HG02885 (cell line): ENCODE measurements at regions not wholly inside any gene's neighbourhood (a gene's known extent, or its start where the extent isn't known, plus 50 kb on each side); places are given as distances from the start of the nearest gene placed in this dataset.
"Not testable (repeated sequence)": the region's sequence is repeated elsewhere in the genome, so short reads cannot be mapped to it uniquely, and the experiment has no call there.

ENCODE experiments used
- ATAC-seq: cut with Tn5 transposase; IDR thresholded peaks from one replicate; pipeline ENCODE4 v1.9.1; 2021; ENCODE audit warnings: mild to moderate bottlenecking; ENCODE audit not compliant: unreplicated experiment, poor library complexity

DNA sequence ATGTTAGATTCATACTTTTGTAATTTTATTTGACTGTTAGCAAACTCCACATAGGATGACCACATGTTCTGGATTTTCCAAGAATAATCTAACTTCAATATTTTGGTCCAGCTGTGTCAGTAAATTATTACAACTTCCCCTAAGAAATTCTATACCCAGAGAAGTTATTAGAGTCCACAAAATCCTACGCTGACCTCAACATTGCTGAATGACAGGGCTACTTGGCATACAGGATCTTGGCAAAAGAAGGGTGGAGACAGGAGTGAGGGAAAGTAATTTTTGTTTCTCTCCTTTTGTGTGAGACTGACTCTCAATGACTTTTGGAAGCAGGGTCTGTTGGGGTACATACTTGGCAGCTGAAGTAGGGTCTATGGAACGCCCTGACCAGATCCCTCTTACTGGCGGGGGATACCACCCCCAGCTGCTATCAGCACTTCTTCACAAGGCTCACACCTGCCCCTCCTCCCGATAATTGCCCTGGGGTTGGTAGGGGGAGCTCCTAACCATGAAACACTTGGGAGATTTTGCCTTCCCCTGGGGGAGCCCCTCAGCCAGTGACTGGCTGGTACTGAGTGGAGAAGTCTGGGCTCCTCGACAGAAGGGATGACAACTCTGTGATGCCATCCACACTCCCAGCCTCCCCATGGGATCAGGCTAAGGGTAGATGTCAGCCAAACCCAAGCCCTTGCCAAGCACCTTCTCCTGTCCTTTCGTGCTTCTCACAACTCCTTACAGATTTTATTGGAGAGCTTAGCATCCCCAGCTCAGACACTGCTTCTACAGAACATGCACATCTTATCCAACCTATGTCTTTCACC lies 110.6 kb upstream of the FHL2 start:
- ATAC-seq: no peak

DNA sequence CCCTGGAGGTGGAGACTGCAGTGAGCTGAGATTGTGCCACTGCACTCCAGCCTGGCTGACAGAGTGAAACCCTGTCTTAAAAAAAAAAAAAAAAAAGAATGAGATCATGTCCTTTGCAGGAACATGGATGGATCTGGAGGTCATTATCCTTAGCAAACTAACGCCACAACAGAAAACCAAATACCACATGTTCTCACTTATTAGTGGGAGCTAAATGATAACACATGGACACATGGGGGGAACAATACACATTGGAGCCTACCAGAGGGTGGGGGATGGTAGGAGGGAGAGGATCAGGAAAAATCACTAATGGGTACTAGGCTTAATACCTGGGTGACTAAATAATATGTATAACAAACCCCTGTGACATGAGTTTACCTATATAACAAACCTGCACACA lies 108.0 kb upstream of the FHL2 start:
- ATAC-seq: not testable (repeated sequence)

DNA sequence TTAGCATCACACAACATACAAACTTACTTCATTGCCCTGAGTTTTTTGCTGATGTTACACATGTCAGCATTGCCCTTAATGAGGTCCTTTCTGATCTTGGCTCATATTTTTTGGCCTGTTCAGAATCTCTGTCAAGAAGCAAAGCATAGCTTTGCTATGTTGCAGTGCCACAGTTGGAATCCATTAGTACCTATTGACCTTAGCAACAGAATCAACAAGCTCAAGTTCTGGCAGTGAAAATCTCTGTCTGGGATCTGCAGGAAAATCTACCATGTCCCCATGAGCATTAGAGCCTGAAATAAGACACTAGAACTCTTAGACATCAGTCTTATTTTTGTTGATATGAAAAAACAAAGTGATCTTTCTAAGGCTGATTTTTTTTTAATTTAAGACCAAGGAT lies 105.6 kb upstream of the FHL2 start:
- ATAC-seq: no peak

DNA sequence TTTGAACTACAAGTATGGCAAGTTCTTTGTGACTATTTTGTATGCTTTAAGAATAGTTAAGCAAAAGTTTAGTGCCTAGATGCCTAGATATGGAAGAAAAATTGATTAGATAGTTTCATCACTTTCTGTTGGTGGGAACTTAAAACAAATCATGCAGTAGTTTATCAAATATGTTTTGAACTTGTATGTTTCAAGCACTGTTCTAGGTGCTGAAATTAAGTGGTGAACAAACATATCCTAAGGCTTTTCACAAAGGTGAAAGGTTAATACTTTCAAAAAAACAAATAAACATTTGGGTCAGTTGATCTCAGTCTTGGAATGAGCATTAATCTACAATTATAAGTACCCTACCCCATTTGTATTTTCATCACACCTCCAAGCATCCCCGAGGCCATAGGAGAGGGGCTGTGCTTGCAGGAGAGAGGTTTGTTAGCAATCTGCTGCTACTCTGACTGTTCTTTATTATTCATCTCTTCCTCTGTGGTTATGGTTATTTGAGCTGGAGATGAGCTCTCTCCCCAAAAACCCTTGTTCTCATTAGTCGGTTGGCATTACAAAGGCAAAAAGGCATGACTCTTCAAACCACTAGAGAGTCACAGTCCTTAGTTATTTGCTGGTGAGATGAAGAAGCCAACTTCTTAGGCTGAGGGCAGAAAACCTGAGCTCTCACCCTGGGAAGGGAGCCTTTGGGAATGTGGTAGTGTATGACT lies 103.9 kb upstream of the FHL2 start:
- ATAC-seq: no peak

DNA sequence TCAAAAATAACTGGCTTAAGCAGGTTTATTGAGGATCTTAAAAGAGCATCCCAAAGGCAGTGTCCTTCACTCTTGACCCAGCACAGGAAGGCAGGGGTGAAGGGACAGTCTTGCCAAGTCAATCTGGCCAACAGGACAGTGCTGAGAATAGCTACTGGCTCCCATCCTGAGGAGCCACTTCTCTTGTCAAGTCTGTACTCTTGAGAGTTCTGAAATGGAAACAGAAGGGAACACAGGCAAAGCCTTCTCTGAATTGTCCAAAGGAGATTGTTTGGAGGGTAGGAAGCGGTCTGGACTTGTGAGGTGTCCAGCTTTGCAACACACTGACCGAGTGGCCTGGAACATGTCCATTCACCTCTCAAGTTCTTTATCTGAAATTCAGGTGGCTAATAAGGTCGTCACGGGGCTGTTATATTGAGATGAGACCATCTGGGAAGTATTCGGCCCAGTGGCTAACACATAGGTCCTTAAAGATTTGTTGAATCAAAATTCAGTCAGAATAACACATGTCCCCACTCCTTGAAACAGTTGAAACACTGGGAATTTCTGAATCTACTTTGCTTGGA lies 99.5 kb upstream of the FHL2 start:
- no peak for ATAC-seq

DNA sequence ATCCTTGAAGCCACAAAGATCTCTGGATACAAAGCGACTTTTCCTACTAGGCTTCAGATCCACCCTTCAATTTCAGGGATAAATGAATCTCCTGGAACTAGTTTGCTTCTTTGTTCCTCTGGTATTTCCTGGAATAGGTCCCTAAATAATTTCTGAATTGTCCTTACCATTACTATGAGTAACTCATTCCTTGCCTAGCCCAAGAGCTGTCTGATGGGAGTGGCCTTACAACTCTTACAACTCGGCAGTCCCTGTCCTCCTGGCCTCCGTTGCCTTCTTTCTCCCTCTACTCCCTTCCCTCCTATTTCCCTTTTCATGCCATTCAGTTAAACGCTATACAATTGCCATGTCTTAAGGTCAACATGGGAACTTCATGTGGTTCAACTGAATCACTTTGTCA lies 98.2 kb upstream of the FHL2 start:
- no peak for ATAC-seq

DNA sequence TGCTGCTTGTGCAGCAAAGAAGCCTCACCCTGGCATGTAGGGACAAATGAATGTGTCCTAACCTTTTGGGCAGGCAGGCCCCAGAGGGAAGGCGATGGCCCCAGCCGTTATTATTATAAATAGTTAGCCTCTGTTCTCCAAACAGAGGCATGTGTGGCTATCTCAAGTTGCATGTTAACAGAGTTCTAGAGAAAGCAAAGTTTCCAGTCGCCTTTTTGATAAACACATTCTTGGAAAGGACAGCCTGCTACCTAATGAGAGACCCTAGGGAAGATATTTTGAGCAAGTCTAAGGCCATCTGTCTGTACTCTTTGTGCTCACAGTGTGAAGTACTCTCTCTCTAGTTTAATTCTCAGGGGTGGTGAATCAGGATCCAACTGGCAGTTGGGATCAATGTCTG lies 97.4 kb upstream of the FHL2 start:
- ATAC-seq: no peak

DNA sequence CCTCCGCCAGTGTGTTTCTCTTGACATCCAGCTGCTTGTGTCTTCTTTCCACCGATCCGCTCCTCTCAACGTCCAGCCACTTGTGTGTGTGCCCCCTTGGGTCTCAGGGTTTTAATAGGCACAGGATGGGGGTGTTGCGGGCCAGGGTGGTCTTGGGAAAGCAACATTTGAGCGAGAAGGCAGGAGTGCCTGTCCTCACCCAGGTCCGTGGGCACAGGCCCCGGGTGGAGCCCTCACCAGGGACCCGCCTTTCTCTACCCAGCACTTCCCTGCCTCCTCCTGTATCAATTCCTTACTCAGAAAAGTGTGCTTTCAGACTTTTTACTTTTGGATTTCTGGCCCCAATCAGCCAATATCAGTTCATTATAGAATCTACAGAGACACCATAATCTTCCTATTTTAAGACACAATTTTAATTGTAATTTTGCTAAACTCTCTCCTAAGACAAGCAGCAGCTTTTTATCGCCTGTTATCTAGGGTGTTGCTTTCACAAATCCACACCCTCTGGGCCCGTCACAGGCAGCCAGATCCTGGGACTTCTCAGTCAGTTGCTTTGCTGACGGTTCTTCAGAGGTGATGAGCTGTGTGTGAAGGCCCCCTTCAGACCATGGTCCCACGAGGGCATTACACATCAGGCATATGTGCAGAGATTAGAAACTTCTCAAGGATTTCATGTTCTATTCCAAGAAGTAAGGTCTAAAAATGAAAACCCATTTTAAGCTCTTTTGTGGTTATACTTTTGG lies 96.0 kb upstream of the FHL2 start:
- ATAC-seq: no peak

DNA sequence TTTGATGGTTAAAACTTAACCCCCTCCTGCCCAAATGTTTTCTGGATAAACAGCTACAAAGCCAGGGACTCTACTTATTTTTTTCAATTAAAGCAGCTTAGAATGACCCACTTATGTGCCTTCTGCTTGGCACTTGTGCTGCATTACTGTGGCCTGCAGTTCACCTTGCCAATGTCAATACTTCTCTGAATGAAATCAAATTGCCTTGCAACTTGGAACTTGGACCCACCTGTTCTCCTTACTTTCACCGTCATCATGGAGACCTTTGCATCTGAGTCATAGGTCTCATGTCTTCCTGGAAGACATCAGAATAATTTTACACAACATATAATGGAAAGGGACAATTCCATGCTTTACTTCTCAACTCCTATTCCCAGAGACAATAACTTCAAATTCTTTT lies 92.1 kb upstream of the FHL2 start:
- no peak for ATAC-seq

DNA sequence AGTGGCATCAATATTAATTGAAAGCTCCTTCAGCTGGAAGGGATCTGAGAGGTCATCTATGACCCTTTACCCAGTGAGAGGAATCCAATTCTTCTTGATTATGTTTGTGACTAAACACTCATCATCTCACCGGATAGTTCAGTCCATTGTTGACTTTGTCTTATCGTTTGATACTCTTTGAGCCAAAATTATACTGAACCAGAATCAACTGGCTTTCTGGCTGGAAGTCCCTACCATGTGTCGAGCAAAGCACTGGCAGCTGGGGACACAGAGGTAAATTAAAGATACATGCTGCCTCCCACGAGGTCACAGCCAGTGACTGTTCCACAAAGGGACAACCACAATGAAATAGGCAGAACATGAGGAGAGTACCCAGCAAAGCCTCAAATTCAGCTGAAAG lies 91.4 kb upstream of the FHL2 start:
- no peak for ATAC-seq

DNA sequence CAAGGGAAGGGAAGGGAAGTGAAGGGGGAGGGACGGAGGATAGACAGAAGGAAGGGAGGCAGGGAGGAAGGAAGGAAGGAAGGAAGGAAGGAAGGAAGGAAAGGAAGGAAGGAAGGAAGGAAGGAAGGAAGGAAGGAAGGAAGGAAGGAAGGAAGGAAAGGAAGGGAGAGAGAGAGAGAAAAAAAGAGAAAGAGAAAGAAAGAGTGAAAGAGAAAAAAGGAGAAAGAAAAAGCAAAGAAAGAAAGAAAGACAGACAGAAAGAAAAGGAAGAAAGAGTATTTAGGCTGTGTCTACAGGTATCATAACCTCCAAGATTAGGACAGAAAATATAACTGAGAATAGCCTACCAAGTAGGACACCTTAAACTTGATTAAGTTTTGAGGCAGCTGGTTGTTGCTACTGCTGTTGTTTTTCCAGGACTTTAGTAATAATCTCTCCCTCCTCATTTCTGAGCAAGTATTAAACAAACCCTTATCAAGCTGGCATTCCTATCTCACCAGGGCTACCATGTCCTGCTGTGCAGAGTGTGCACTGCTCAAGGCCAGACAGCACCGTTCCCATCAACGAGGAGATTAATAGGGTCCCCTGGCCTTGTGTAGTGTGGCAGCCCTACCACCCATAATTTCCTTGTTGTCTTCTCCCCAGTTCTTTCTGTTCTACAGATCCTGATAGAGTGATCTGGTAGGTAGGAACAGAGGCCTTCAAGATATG lies 90.5 kb upstream of the FHL2 start:
- ATAC-seq: no peak

DNA sequence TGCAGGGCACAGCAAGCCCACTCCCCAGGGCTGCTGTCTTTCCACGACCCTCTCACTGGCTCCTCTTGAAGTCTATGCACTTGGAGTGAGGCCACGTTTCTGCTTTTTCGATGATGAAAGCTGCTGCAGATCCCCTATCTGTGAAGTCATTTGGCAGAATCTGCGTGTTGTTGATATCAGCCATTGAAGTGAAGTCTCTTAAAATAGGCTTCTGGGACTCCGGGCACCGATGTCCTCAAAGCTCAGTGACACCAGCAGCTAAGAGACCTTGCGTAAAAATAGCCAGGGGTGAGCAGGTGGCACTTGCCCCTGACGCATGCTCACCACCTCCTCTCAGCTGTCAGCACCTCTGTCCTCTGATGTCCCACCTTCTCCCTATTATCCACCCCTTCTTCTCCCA lies 89.4 kb upstream of the FHL2 start:
- no peak for ATAC-seq

DNA sequence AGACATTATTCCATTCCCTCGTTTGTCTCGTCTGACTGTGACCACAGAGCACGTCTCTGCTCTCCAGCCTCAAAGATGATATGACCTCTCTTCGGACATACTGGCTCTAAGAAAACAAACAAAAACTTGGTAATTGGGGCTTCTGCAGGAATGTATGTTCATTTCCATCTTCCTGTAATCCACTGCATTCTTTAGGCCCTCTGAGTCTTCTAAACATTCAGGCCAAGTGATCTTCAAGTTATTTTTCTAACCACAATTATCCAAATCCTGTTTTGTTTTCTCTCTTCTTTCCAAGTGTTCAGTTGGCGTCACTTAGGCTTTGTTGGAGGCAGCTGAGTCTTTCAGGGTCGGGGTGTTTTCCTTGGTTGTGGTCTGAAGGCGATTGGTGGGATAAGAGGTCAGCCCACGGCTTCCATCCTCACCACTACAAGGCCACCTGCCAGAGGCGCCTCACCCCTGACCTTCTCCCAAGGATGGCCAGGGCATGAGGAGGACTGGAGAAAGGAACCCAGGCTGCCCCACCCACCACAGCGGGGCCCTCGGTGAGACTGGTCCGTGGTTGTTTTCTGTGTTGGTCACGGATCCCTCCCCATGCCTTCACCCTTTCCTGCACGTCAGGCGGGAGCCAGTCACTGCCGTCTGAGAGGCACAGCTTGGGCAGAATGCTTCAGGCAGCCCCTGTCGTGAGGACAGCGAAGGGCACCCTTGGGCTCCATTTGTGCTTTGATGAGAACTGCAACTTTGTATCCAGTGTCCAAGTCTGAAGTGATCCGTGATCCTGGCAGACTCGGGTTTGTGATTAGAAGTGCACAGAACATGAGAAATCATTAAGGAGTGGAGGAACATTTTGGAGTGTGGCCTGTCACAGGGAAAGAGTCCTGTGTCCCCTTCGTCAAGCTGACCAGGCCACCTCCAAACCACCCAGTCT lies 88.6 kb upstream of the FHL2 start:
- no peak for ATAC-seq

DNA sequence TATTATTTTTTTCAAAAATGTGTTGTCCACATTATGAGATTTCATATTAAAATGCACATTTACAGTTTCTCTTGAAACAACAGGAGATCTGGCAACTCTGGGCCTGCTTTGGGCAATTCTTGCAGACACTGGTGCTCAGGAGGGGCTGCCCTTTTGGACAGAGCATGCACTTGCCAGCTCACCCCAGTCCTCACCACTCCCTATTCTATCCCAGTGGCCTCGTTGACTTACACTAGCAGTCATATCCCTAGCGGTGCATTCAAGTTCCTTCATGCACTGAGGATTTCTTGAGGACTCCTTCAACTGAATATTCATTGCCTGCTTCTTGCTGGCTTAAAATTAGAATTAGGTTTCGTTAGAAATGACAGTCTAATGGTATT lies 87.9 kb upstream of the FHL2 start:
- ATAC-seq: no peak

DNA sequence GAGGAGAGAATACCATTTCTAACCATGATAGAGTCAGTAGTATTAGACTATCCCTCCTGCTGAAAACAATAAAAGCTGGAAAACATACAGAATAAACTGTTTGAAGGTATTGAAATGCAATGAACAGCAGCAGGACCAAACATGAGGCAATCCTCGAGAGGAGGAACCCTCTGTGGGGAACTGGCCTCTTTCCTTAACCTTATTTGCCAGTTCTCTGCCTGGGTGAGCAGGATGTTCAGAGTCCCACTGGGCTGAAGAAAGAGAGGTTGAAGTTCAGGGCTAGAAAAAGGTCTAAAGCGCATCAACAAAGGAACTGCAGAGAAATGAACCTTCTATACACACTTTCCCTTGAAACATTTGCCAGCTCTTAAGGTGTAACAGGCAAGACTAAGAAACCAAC lies 79.8 kb upstream of the FHL2 start:
- no peak for ATAC-seq

DNA sequence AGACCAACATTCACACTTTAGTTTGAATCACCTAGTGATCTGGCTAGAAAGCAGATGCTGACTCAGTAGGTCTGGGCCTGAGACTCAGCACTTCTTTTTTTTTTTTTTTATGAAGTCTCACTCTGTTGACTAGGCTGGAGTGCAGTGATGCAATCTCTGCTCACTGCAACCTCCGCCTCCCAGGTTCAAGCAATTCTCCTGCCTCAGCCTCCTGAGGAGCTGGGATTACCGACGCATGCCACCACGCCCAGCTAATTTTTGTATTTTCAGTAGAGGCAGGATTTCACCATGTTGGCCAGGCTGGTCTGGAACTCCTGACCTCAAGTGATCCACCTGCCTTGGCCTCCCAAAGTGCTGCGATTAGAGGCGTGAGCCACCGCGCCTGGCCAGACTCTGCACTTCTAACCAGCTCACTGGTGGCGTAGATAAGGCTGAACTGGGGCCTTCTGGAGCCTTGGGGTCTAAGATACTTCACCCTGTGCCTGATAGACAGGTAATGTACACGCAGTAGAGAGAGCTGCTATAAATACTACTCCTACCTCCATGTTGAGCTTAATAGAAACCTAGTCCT lies 78.3 kb upstream of the FHL2 start:
- not testable (repeated sequence) for ATAC-seq

DNA sequence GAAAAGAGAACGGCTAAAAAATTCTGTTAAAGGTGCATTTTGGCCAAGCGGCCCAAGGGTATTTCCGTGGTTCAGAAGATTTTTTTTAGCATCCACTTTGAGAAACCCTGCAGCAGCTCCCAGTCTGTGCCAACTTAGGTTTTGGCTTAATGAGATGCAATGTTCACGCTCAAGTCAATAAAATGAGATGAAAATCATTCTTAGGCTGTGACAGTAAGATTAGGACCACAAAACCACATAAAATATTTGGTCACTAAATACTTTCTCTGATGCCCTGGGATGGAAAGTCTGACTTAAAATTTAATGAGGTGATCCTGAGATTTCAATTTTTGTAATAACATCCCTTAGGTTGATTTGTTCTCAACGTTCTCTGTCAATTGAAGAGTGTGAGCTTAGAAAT lies 74.2 kb upstream of the FHL2 start:
- no peak for ATAC-seq

DNA sequence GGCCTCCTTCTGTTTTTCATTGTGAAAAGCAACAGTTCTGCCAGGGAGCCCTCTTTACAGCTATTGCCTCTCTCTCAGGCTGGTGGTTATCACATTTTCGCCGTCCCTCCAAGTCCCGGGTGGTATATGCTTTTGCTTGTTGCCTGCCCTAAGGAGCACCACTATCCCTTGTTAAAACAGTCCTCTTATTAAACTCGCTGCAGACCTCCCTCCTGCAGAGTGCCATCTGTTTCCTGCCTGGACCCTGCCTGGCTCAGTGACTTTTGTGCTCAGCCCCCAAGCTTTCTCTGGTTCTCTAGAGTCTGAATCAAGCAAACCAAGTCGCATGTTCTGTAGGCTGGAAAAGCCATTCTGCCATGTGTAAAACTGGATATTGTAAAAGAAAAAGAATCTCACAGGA lies 72.1 kb upstream of the FHL2 start:
- ATAC-seq: no peak

DNA sequence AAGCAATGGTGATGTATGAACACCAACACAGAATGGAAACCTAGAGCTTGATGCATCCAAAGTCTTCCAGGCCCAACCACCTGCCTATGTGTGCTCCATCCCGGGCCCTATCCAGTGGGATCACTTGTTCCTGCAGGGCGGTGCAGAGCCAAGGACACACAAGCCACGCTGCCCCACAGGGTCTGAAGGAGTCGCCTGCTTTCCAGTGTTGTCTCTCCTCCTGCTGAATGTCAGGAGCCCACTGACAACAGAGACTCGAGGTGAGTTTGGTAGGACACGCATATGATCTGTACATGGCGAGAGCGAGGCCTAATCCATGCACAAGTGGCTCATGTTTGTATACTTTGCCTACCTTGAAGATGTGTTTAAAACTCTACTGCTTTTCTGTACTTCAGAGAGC lies 70.9 kb upstream of the FHL2 start:
- no peak for ATAC-seq
